ENCODE measurements at regions not wholly inside any gene's neighbourhood (a gene's known extent, or its start where the extent isn't known, plus 50 kb on each side); places are given as distances from the start of the nearest gene placed in this dataset.
A peak's percentile ranks its signal among the peaks of the same experiment; 100 is the strongest.

DNA sequence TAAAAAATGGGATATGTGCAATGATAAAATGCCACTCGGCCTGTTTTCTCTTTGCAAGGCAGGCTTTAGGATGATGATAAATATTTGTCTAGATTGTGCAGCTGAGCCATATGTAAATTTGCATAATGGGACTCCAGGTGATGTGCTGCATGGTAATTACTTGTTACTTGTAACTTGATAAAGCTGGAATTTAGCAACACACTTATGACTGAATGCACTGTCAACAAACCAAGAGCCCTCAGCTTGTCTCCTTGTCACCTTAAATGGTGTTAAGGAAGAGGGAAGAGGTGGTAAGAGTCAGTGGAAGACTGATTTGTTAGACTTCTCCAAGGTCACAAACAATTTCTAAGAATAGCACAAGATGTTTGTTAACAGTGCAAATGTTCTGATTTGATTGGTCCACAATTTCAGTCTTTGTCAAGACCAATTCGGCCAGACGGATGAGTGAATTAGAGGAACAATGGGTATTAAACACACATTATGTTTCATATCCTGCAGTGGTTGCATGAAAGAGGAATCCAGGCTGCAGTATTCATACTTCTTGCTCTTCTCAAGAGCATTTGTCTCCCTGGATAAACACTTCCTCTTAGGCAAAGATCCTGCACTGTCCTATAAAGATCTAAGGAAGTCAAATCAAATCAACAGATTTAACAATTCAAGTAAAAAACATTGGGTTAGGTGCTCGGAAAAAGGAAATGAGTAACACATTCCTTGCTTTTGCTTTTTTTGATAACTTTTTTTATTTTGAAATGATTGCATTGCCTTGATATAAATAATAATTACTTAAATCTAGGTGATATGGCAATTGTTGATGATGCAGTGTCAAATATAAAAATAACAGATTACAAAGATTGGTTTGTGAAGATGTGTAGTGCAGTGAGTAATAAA is 448.3 kb upstream of the DDI1 start:
- no peak overlapping the region for H3K4me3 ChIP-seq (ENCODE audit: low read depth, low read length)
- DNase-seq (ENCODE audit: low read depth): no peak
- TF ChIP-seq, protein P1, sequence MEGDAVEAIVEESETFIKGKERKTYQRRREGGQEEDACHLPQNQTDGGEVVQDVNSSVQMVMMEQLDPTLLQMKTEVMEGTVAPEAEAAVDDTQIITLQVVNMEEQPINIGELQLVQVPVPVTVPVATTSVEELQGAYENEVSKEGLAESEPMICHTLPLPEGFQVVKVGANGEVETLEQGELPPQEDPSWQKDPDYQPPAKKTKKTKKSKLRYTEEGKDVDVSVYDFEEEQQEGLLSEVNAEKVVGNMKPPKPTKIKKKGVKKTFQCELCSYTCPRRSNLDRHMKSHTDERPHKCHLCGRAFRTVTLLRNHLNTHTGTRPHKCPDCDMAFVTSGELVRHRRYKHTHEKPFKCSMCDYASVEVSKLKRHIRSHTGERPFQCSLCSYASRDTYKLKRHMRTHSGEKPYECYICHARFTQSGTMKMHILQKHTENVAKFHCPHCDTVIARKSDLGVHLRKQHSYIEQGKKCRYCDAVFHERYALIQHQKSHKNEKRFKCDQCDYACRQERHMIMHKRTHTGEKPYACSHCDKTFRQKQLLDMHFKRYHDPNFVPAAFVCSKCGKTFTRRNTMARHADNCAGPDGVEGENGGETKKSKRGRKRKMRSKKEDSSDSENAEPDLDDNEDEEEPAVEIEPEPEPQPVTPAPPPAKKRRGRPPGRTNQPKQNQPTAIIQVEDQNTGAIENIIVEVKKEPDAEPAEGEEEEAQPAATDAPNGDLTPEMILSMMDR (conservative IDR thresholded peaks at IDR 0.05; ENCODE audit: low read depth, low read length): no peak

DNA sequence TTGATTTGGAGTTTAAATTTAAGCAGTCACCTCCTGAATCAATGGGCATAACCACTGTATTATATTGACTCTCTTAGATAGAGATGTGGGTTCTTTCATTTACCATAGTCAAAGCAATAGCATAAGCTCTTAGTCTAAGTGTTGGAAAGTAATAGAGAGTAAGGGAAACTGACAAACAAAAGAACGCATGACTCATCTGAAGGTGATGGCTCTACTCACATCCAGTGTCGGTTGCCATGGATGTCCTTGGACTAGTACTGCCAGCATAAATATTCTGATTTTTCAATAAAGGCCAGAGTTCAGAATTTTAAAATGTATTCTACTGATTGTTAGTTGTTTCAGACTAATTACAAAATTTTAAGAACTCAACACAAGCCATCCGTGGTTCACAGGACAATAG is 444.9 kb upstream of the DDI1 start:
- no peak for DNase-seq (ENCODE audit: low read depth)
- TF ChIP-seq, protein P1 (conservative IDR thresholded peaks at IDR 0.05; ENCODE audit: low read depth, low read length): no peak
- H3K4me3 ChIP-seq (ENCODE audit: low read depth, low read length): no peak overlapping the region

DNA sequence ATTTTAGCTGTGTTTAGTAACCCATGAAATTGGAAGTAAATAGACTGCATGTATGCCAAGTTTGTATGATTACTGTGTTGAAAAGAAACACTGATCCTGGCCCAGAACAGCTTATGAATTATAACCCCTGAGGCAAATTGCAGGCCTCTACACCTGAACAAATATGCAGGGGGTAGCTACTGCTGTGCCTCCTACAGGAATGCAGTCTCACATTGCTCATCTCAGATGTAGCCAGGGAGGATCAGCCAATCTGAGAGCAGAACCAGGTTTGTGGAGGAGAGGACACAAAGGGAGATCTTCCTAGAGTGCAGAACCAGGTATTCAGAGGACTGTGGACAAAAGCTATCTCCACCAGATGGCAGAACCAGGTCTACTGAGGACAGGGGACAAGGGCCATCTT is 442.2 kb upstream of the DDI1 start:
- DNase-seq (ENCODE audit: low read depth): no peak
- H3K4me3 ChIP-seq (ENCODE audit: low read depth, low read length): no peak overlapping the region
- TF ChIP-seq, protein P1 (conservative IDR thresholded peaks at IDR 0.05; ENCODE audit: low read depth, low read length): no peak

DNA sequence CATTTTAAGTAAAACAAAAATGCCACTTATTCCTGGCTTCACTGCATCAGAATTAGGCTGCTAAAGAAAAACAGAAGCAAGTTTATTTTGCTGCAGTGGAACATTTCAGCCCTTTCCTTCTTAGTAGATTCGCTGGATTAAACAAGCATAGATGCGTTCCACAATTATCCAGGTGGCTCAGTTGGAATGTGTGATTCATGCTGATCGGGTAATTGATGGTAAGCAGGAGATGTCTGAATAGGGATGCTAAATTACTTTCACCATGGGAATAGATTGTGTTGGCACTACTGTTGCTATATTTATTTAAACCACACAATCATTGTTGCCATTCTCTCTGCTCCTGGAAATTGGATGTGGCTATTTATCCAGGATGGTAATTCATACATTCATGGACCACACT is 440.1 kb upstream of the DDI1 start:
- TF ChIP-seq, protein P1 (conservative IDR thresholded peaks at IDR 0.05; ENCODE audit: low read depth, low read length): no peak
- H3K4me3 ChIP-seq (ENCODE audit: low read depth, low read length): no peak overlapping the region
- no peak for DNase-seq (ENCODE audit: low read depth)

DNA sequence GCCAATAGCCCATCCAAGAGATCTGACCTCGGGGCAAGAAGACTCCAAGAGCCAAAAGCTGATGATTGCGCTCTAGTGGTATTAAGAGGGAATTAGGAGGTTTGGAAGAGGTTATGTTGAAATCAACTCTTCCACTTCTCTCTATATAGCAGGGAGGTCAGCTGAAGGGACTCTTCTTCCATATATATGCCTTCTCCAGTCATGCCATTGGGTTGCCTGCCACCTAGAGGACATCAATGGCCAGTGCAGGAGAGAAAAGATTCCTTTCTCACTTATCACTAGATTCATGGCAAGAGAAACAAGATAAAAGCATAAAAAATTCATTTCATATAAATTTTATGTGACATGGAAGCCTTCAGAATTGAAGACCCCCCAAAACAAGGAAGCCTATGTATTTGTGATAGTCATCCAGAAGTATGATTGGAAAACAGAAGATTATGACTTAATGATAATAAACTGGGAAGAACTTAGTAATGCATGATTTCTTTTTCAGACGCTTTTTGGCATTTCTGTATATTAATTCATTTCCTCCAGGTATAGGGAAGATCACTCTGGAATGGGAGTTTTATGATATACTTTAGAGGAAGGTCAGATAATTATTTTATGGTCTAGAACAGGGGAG is 435.1 kb upstream of the DDI1 start:
- no peak overlapping the region for H3K4me3 ChIP-seq (ENCODE audit: low read depth, low read length)
- DNase-seq (ENCODE audit: low read depth): no peak
- TF ChIP-seq, protein P1 (conservative IDR thresholded peaks at IDR 0.05; ENCODE audit: low read depth, low read length): peak; percentile 98

DNA sequence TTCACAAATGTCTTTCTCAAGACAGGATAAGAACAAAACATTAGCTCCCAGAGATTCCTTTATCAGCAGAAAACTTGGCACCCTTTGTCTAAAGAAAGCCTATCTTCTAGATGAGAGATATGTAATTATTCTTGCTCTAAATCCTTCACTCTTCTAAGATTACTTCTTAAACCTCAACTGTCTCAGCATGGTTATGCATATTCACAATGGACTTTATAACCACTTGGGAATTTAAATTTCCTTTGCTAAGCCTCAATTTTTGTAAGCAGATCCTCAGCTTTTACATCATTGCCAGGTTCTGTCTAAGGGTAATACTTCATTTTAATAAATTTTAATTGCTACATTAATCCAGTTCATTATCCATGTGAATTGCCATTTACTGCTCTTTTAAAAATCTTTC is 433.6 kb upstream of the DDI1 start:
- no peak for DNase-seq (ENCODE audit: low read depth)
- no peak overlapping the region for H3K4me3 ChIP-seq (ENCODE audit: low read depth, low read length)
- TF ChIP-seq, protein P1 (conservative IDR thresholded peaks at IDR 0.05; ENCODE audit: low read depth, low read length): no peak

Measured in epithelial cell of proximal tubule (primary cell).